ENCODE measurements at regions not wholly inside any gene's neighbourhood (a gene's known extent, or its start where the extent isn't known, plus 50 kb on each side); places are given as distances from the start of the nearest gene placed in this dataset.

DNA sequence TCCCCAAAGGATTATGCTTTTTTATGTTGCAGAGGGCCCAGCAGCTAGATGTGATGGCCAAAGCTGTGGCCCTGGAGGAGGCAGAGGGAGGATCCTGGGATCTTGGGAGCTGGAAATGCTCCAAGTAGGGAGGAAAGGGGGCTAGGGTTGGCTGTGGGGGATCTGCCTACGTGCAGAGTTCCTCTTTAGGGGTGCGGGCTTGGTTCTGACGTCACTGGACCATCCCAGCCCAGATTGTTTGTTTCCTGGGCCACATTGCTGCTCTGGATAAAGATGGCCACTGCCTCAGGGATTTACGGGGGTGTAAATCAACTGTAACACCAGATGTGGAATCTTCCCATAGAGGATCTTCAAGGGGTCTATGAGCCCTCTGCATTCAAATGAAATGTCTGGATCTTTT lies 110.3 kb upstream of the SYT13 start:
- no peak overlapping the region for H3K27ac ChIP-seq
- no peaks in the 10 kb centered on the region for H3K9me3 ChIP-seq (replicated peaks in 1 of 3)
- no peaks in the 10 kb centered on the region for H3K36me3 ChIP-seq (replicated peaks in 1 of 2)
- 68 to 80% (median 70%) methylated on average over 3 to 4 of the region's 4 CpGs for WGBS, 4 donors
- no peak for TF ChIP-seq POLR2A (IDR thresholded peaks at IDR 0.05)
- TF ChIP-seq CTCF (IDR thresholded peaks at IDR 0.05), result no peak
- H3K4me1 ChIP-seq (replicated peaks in 1 of 2), result no peaks in the 10 kb centered on the region
- no peaks in the 10 kb centered on the region for H3K27me3 ChIP-seq
- no peak overlapping the region for H3K4me3 ChIP-seq
- intact Hi-C loops (cut with DNase I), result no loop called here
- DNase-seq, result no peak

DNA sequence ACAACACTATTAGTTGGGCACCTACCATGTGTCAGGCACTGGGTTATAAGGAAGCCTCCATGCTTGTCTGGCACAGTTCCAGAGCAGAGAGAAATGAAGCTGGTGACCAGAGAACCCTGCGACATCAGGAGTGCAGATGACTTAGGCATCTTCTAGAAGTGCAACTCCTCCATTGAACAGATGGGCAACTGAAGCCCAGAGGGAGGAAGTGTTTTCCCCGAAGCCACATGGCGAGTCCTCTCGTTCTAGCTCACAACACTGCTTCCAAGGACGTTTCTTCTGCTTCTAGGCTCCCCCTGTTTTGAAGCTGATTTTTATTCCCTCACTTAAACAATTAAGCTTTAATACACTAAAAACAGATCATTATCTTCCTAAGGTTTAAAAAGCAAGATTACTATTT lies 109.8 kb upstream of the SYT13 start:
- no peaks in the 10 kb centered on the region for H3K36me3 ChIP-seq (replicated peaks in 1 of 2)
- no peak overlapping the region for H3K4me3 ChIP-seq
- no peaks in the 10 kb centered on the region for H3K27me3 ChIP-seq
- no peak for DNase-seq
- no peaks in the 10 kb centered on the region for H3K4me1 ChIP-seq (replicated peaks in 1 of 2)
- no peaks in the 10 kb centered on the region for H3K9me3 ChIP-seq (replicated peaks in 1 of 3)
- intact Hi-C loops (cut with DNase I), result no loop called here
- no peak overlapping the region for H3K27ac ChIP-seq
- TF ChIP-seq CTCF (IDR thresholded peaks at IDR 0.05) (no peak), POLR2A (IDR thresholded peaks at IDR 0.05) (no peak)
- 60 to 68% (median 63%) methylated on average over 5 of the region's 5 CpGs for WGBS, 4 donors

- DNase-seq, result no peak
- Histone ChIP-seq H3K36me3 (replicated peaks in 1 of 2) (no peaks in the 10 kb centered on the region), H3K9me3 (replicated peaks in 1 of 3) (no peaks in the 10 kb centered on the region), H3K4me3 (no peak overlapping the region), H3K27ac (no peak overlapping the region), H3K4me1 (replicated peaks in 1 of 2) (no peaks in the 10 kb centered on the region), H3K27me3 (no peaks in the 10 kb centered on the region)
- intact Hi-C loops (cut with DNase I), result no loop called here
- 97 to 100% (median 98%) methylated on average over 6 of the region's 6 CpGs for WGBS, 4 donors
- TF ChIP-seq CTCF (IDR thresholded peaks at IDR 0.05) (no peak), POLR2A (IDR thresholded peaks at IDR 0.05) (no peak)
Measured at GRCh38 chr11:45395421-45395820, 109.3 kb upstream of the SYT13 start.

DNA sequence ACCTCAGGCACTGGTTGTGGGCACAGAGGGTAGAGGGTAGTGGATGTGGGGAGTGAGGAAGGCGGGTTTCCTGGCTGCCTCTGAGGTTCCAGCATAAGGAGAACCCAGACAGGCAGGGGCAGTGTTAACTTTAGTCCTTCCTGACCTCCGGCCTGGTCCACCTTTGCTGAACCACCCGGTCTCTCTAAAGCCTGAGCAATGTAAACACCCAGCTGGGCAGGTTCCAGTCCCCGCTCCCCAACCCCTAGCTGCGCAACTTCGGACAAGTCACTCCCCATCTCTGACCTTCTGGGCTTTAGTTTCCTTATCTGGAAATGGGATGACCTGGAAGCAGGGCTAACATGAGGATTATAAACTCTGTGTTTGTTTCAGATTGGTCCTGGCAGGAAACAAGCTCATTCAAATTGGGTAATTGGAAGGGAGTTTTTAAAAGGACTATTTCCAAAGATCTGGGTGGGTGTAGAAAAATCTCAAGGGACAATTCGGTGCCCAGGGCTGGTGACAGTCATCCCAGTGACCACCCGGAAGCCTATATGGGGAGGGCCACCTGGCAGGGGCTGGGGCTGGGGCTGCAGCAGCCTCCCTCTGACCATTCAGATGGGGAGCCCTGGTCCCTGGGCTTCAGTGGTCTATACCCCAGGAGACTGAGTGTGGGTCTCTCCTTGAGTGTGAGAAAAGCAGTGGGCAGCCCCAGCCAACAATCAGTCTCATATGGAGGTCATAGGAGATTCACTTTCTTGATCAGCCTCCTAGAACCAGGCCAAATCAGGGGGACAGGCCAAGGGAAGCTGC lies 108.3 kb upstream of the SYT13 start:
- intact Hi-C loops (cut with DNase I), result no loop called here
- Histone ChIP-seq H3K27me3 (no peaks in the 10 kb centered on the region), H3K4me1 (replicated peaks in 1 of 2) (no peaks in the 10 kb centered on the region), H3K27ac (no peak overlapping the region), H3K9me3 (replicated peaks in 1 of 3) (no peaks in the 10 kb centered on the region), H3K36me3 (replicated peaks in 1 of 2) (no peaks in the 10 kb centered on the region), H3K4me3 (no peak overlapping the region)
- no peak for DNase-seq
- no peak for TF ChIP-seq POLR2A (IDR thresholded peaks at IDR 0.05)
- no peak for TF ChIP-seq CTCF (IDR thresholded peaks at IDR 0.05)
- 80 to 89% (median 84%) methylated on average over 7 to 8 of the region's 8 CpGs for WGBS, 4 donors
